HEK293 (cell line): ENCODE measurements at regions not wholly inside any gene's neighbourhood (a gene's known extent, or its start where the extent isn't known, plus 50 kb on each side); places are given as distances from the start of the nearest gene placed in this dataset.

Experiments used
- CTCF ChIA-PET: fragments of 350-600 bp; formaldehyde crosslinking; extraction: SDS; loops from one replicate; lab custom pipeline; 2021; ENCODE audit warnings: antibody characterized with exemption; lab: Yijun Ruan, JAX
- POLR2A ChIA-PET: fragments of 300-600 bp; formaldehyde crosslinking; extraction: SDS; loops from one replicate; lab custom pipeline; 2020; ENCODE audit warnings: antibody characterized with exemption, inconsistent platforms; lab: Yijun Ruan, JAX
- H3K27ac ChIP-seq: fragments of 200-500 bp; sonication (Bioruptor generic); 2 replicates; pipeline ENCODE4 v1.5.1; 2014; ENCODE audit warnings: low read depth, low read length, control low read depth, inconsistent platforms; ENCODE audit errors: extremely low read depth
- H3K36me3 ChIP-seq, 2 experiments: fragments of 200-500 bp in 1 of 2; sonication (Bioruptor generic) in 1 of 2; 1 replicate in 1 of 2; 2 replicates in 1 of 2; pipeline ENCODE4 v1.5.1; 2014 to 2017; ENCODE audit warnings: inconsistent platforms in 2 of 2, low read length in 2 of 2; ENCODE audit not compliant: control insufficient read depth in 2 of 2, insufficient read depth in 1 of 2
- H3K4me1 ChIP-seq: fragments of 200-500 bp; sonication (Bioruptor generic); 2 replicates; pipeline ENCODE4 v1.5.1; 2014; ENCODE audit warnings: mild to moderate bottlenecking, low read length, inconsistent platforms; ENCODE audit not compliant: control insufficient read depth, insufficient read depth
- H3K4me3 ChIP-seq: 2 replicates; pipeline ENCODE4 v1.5.1; 2011; ENCODE audit warnings: low read depth, mild to moderate bottlenecking, control low read depth, low read length, moderate library complexity
- H3K9me3 ChIP-seq: fragments of 200-500 bp; sonication (Bioruptor generic); 2 replicates; pipeline ENCODE4 v1.5.1; 2014; ENCODE audit warnings: low read depth, low read length, inconsistent platforms; ENCODE audit not compliant: control insufficient read depth, insufficient read depth
- GLIS1 ChIP-seq: fragments of 450-650 bp; formaldehyde crosslinking; IDR thresholded peaks from 2 replicates; pipeline ENCODE4 v1.5.1; 2016; ENCODE audit warnings: missing biosample characterization, missing genetic modification characterization
- KLF16 ChIP-seq: fragments of 450-650 bp; formaldehyde crosslinking; IDR thresholded peaks from 2 replicates; pipeline ENCODE4 v1.5.1; 2017; ENCODE audit warnings: missing biosample characterization, missing genetic modification characterization
- RBAK ChIP-seq: fragments of 450-650 bp; formaldehyde crosslinking; IDR thresholded peaks from 2 replicates; pipeline ENCODE4 v1.5.1; 2016; ENCODE audit warnings: missing biosample characterization, missing genetic modification characterization
- REST ChIP-seq: fragments of 450-650 bp; formaldehyde crosslinking; IDR thresholded peaks from 2 replicates; pipeline ENCODE4 v1.5.1; 2016; ENCODE audit warnings: missing biosample characterization, missing genetic modification characterization
- SETDB1 ChIP-seq: IDR thresholded peaks from one replicate; pipeline ENCODE4 v1.6.1; 2017; ENCODE audit warnings: mild to moderate bottlenecking, low read length, moderate library complexity, mixed read lengths; ENCODE audit not compliant: insufficient read length
- ZBTB48 ChIP-seq: fragments of 450-650 bp; formaldehyde crosslinking; IDR thresholded peaks from 2 replicates; pipeline ENCODE4 v1.5.1; 2016; ENCODE audit warnings: missing biosample characterization, missing genetic modification characterization
- ZBTB6 ChIP-seq: fragments of 450-650 bp; formaldehyde crosslinking; IDR thresholded peaks from 2 replicates; pipeline ENCODE4 v1.5.1; 2017; ENCODE audit warnings: missing biosample characterization, missing genetic modification characterization
- ZFP41 ChIP-seq: fragments of 450-650 bp; formaldehyde crosslinking; IDR thresholded peaks from 2 replicates; pipeline ENCODE4 v1.5.1; 2016; ENCODE audit warnings: missing biosample characterization, missing genetic modification characterization, borderline replicate concordance
- ZNF174 ChIP-seq: fragments of 450-650 bp; formaldehyde crosslinking; IDR thresholded peaks from 2 replicates; pipeline ENCODE4 v1.5.0; 2017; ENCODE audit warnings: missing biosample characterization, mild to moderate bottlenecking, missing genetic modification characterization
- ZNF24 ChIP-seq: fragments of 450-650 bp; formaldehyde crosslinking; IDR thresholded peaks from 2 replicates; pipeline ENCODE4 v1.5.1; 2016; ENCODE audit warnings: missing biosample characterization, missing genetic modification characterization
- ZNF292 ChIP-seq: fragments of 450-650 bp; formaldehyde crosslinking; IDR thresholded peaks from 2 replicates; pipeline ENCODE4 v1.5.1; 2016; ENCODE audit warnings: low read depth, missing biosample characterization, missing genetic modification characterization, borderline replicate concordance
- ZNF510 ChIP-seq: fragments of 450-650 bp; formaldehyde crosslinking; IDR thresholded peaks from 2 replicates; pipeline ENCODE4 v1.5.1; 2018; ENCODE audit warnings: mild to moderate bottlenecking, missing genetic modification characterization, missing biosample characterization; ENCODE audit not compliant: insufficient replicate concordance
- ZNF518A ChIP-seq: fragments of 450-650 bp; formaldehyde crosslinking; conservative IDR thresholded peaks from 2 replicates; pipeline ENCODE4 v1.5.1; 2016; ENCODE audit warnings: low read depth, missing biosample characterization, missing genetic modification characterization
- ZNF555 ChIP-seq: fragments of 450-650 bp; formaldehyde crosslinking; conservative IDR thresholded peaks from 2 replicates; pipeline ENCODE4 v1.5.1; 2017; ENCODE audit warnings: missing biosample characterization, mild to moderate bottlenecking, missing genetic modification characterization, inconsistent platforms
- ZNF561 ChIP-seq: fragments of 450-650 bp; IDR thresholded peaks from 2 replicates; pipeline ENCODE4 v1.5.1; 2018; ENCODE audit warnings: missing biosample characterization, missing genetic modification characterization, borderline replicate concordance
- ZSCAN16 ChIP-seq: fragments of 450-650 bp; formaldehyde crosslinking; IDR thresholded peaks from 2 replicates; pipeline ENCODE4 v1.5.1; 2016; ENCODE audit warnings: missing biosample characterization, missing genetic modification characterization

- TF ChIP-seq ZNF518A (tag by site-specific recombination) (no peak), ZSCAN16 (tag by site-specific recombination) (no peak)
These were observed 193.7 kb downstream of the MAGEB5 start (continued) for GRCh38 chrX:26409636-26410035.

GRCh38 chrX:26387906-26388305 is 171.9 kb downstream of the MAGEB5 start:
- ChIA-PET POLR2A (no interaction called here), CTCF (no interaction called here)
- H3K4me1 ChIP-seq = no peaks in the 10 kb centered on the region
- H3K36me3 ChIP-seq = no peaks in the 10 kb centered on the region
- TF ChIP-seq ZNF292 (tag by site-specific recombination) (no peak), GLIS1 (tag by site-specific recombination) (no peak), ZBTB6 (no peak), ZNF510 (tag by site-specific recombination) (no peak), REST (tag by site-specific recombination) (no peak), RBAK (tag by site-specific recombination) (no peak), KLF16 (tag by site-specific recombination) (no peak), ZNF24 (tag by site-specific recombination) (no peak), ZFP41 (tag by site-specific recombination) (no peak), SETDB1 (no peak), ZBTB48 (no peak), ZNF561 (tag by site-specific recombination) (no peak), ZNF174 (tag by site-specific recombination) (no peak), ZNF555 (tag by site-specific recombination) (no peak)
- no peaks in the 10 kb centered on the region for H3K9me3 ChIP-seq
- H3K27ac ChIP-seq = no peak overlapping the region
- no peak overlapping the region for H3K4me3 ChIP-seq
